RWPE2 (cell line): ENCODE measurements at regions not wholly inside any gene's neighbourhood (a gene's known extent, or its start where the extent isn't known, plus 50 kb on each side); places are given as distances from the start of the nearest gene placed in this dataset.

Experiments
- ATAC-seq: fragments of 200-7000 bp; cut with Tn5 transposase; 3 replicates; pipeline ENCODE4 v1.9.1; 2021; ENCODE audit warnings: low read depth
- DNase-seq: peaks from one replicate; pipeline ENCODE4 v3.0.0-alpha.2; 2020; ENCODE audit warnings: low spot score
- H3K27ac ChIP-seq: fragments of 450-650 bp; 2 replicates; pipeline ENCODE4 v1.5.1; 2017; ENCODE audit warnings: mild to moderate bottlenecking; ENCODE audit not compliant: poor library complexity, severe bottlenecking
- H3K27me3 ChIP-seq: fragments of 250-450 bp; sonication (Bioruptor Pico); 2 replicates; pipeline ENCODE4 v1.5.1; 2021; ENCODE audit warnings: mild to moderate bottlenecking, moderate library complexity; ENCODE audit not compliant: insufficient read depth, poor library complexity, severe bottlenecking
- H3K36me3 ChIP-seq: fragments of 250-450 bp; sonication (Bioruptor Pico); 2 replicates; pipeline ENCODE4 v1.5.1; 2020; ENCODE audit warnings: low read depth, mild to moderate bottlenecking, moderate library complexity
- H3K4me1 ChIP-seq: fragments of 250-450 bp; sonication (Bioruptor Pico); 2 replicates; pipeline ENCODE4 v1.5.1; 2021; ENCODE audit warnings: mild to moderate bottlenecking, moderate library complexity; ENCODE audit not compliant: insufficient read depth, poor library complexity, severe bottlenecking
- H3K4me3 ChIP-seq: fragments of 250-450 bp; sonication (Bioruptor Pico); 2 replicates; pipeline ENCODE4 v1.5.1; 2021; ENCODE audit warnings: mild to moderate bottlenecking, moderate library complexity; ENCODE audit not compliant: severe bottlenecking
- H3K9me3 ChIP-seq: fragments of 250-450 bp; sonication (Bioruptor Pico); 2 replicates; pipeline ENCODE4 v1.5.1; 2021; ENCODE audit warnings: mild to moderate bottlenecking, moderate library complexity; ENCODE audit not compliant: severe bottlenecking
- CTCF ChIP-seq: fragments of 450-650 bp; IDR thresholded peaks from one replicate; pipeline ENCODE4 v1.5.1; 2017; ENCODE audit warnings: mild to moderate bottlenecking, moderate library complexity; ENCODE audit not compliant: poor library complexity, severe bottlenecking

- Histone ChIP-seq H3K36me3 (no peaks in the 10 kb centered on the region), H3K27ac (no peak overlapping the region), H3K4me3 (no peak overlapping the region), H3K9me3 (no peaks in the 10 kb centered on the region), H3K27me3 (no peaks in the 10 kb centered on the region), H3K4me1 (no peaks in the 10 kb centered on the region)
- no peak for TF ChIP-seq CTCF
- no peak for ATAC-seq
- no peak for DNase-seq
Measured at GRCh38 chr10:63772491-63772890, 251.3 kb downstream of the REEP3 start.

GRCh38 chr10:63773106-63773505, 251.9 kb downstream of the REEP3 start:
- no peak for DNase-seq
- Histone ChIP-seq H3K36me3 (no peaks in the 10 kb centered on the region), H3K9me3 (no peaks in the 10 kb centered on the region), H3K27me3 (no peaks in the 10 kb centered on the region), H3K27ac (no peak overlapping the region), H3K4me1 (no peaks in the 10 kb centered on the region), H3K4me3 (no peak overlapping the region)
- no peak for TF ChIP-seq CTCF
- no peak for ATAC-seq

GRCh38 chr10:63773962-63774361, 252.8 kb downstream of the REEP3 start:
- H3K9me3 ChIP-seq: no peaks in the 10 kb centered on the region
- no peak overlapping the region for H3K27ac ChIP-seq
- H3K4me3 ChIP-seq: no peak overlapping the region
- DNase-seq (no peak), ATAC-seq (no peak)
- H3K4me1 ChIP-seq: no peaks in the 10 kb centered on the region
- no peaks in the 10 kb centered on the region for H3K36me3 ChIP-seq
- no peak for TF ChIP-seq CTCF
- peaks cover 3% of the 10 kb centered on the region for H3K27me3 ChIP-seq

GRCh38 chr10:63780101-63780500, 258.9 kb downstream of the REEP3 start:
- Histone ChIP-seq H3K27ac (no peak overlapping the region), H3K4me1 (no peaks in the 10 kb centered on the region), H3K4me3 (no peak overlapping the region), H3K36me3 (no peaks in the 10 kb centered on the region), H3K9me3 (no peaks in the 10 kb centered on the region), H3K27me3 (peaks cover 10% of the 10 kb centered on the region)
- DNase-seq (no peak), ATAC-seq (no peak)
- no peak for TF ChIP-seq CTCF

GRCh38 chr10:63781226-63781625, 260.0 kb downstream of the REEP3 start:
- Histone ChIP-seq H3K36me3 (no peaks in the 10 kb centered on the region), H3K4me3 (no peak overlapping the region), H3K27me3 (peaks cover 10% of the 10 kb centered on the region), H3K4me1 (no peaks in the 10 kb centered on the region), H3K9me3 (no peaks in the 10 kb centered on the region), H3K27ac (no peak overlapping the region)
- TF ChIP-seq CTCF: no peak
- DNase-seq: no peak
- no peak for ATAC-seq
